ENCODE measurements at regions not wholly inside any gene's neighbourhood (a gene's known extent, or its start where the extent isn't known, plus 50 kb on each side); places are given as distances from the start of the nearest gene placed in this dataset.

GRCh38 chr6:167552961-167553735 lies 228.3 kb downstream of the TTLL2 start:
- intact Hi-C loops (cut with DNase I; ENCODE audit: low total_unique reads): no loop called here
- Histone ChIP-seq H3K4me3 (no peak overlapping the region), H3K27ac (no peak overlapping the region), H3K9me3 (no peaks in the 10 kb centered on the region), H3K36me3 (no peaks in the 10 kb centered on the region), H3K4me1 (peaks cover 0 to 39% (median 27%) of the 10 kb centered on the region in 4 donors), H3K27me3 (no peaks in the 10 kb centered on the region)
- TF ChIP-seq CTCF (IDR thresholded peaks at IDR 0.05): no peak
- no peak for DNase-seq

- no peak for DNase-seq
- Histone ChIP-seq H3K9me3 (no peaks in the 10 kb centered on the region), H3K27ac (no peak overlapping the region), H3K4me1 (peaks cover 0 to 38% (median 24%) of the 10 kb centered on the region in 4 donors), H3K4me3 (no peak overlapping the region), H3K27me3 (no peaks in the 10 kb centered on the region), H3K36me3 (no peaks in the 10 kb centered on the region)
- intact Hi-C loops (cut with DNase I; ENCODE audit: low total_unique reads): no loop called here
- TF ChIP-seq CTCF (IDR thresholded peaks at IDR 0.05): no peak
Observed at GRCh38 chr6:167553736-167554119, 228.8 kb downstream of the TTLL2 start.

- no peak overlapping the region for H3K4me3 ChIP-seq
- H3K36me3 ChIP-seq: no peaks in the 10 kb centered on the region
- no peak for TF ChIP-seq CTCF (IDR thresholded peaks at IDR 0.05)
- intact Hi-C loops (cut with DNase I; ENCODE audit: low total_unique reads): no loop called here
- H3K4me1 ChIP-seq: peaks cover 0 to 31% (median 20%) of the 10 kb centered on the region in 4 donors
- H3K27me3 ChIP-seq: no peaks in the 10 kb centered on the region
- no peak overlapping the region for H3K27ac ChIP-seq
- H3K9me3 ChIP-seq: no peaks in the 10 kb centered on the region
- no peak for DNase-seq
Observed at GRCh38 chr6:167554854-167555253, 230.0 kb downstream of the TTLL2 start.

GRCh38 chr6:167555836-167556235 lies 230.9 kb downstream of the TTLL2 start:
- intact Hi-C loops (cut with DNase I; ENCODE audit: low total_unique reads): no loop called here
- Histone ChIP-seq H3K36me3 (no peaks in the 10 kb centered on the region), H3K27me3 (no peaks in the 10 kb centered on the region), H3K4me3 (no peak overlapping the region), H3K9me3 (no peaks in the 10 kb centered on the region), H3K27ac (no peak overlapping the region), H3K4me1 (peaks cover 0 to 21% (median 12%) of the 10 kb centered on the region in 4 donors)
- DNase-seq: no peak
- TF ChIP-seq CTCF (IDR thresholded peaks at IDR 0.05): no peak

- Histone ChIP-seq H3K4me3 (no peak overlapping the region), H3K4me1 (peaks cover 0 to 9% (median 0%) of the 10 kb centered on the region in 4 donors), H3K27ac (no peak overlapping the region), H3K27me3 (no peaks in the 10 kb centered on the region), H3K9me3 (no peaks in the 10 kb centered on the region), H3K36me3 (no peaks in the 10 kb centered on the region)
- intact Hi-C loops (cut with DNase I; ENCODE audit: low total_unique reads): no loop called here
- DNase-seq: no peak
- TF ChIP-seq CTCF (IDR thresholded peaks at IDR 0.05): no peak
Observed at GRCh38 chr6:167557675-167558074, 232.8 kb downstream of the TTLL2 start.
